Cardiac fibroblast (primary cell): ENCODE measurements at regions not wholly inside any gene's neighbourhood (a gene's known extent, or its start where the extent isn't known, plus 50 kb on each side); places are given as distances from the start of the nearest gene placed in this dataset.

Experiments used
- DNase-seq, 2 donors: peaks; one replicate each; pipeline versions ENCODE4 v3.0.0 to v3.0.0-alpha.2; 2010; ENCODE audit warnings: low read depth in 2 of 2
- H3K4me3 ChIP-seq, 2 donors: replicated peaks in 1 of 2; 1 replicate in 1 of 2; 2 replicates in 1 of 2; pipeline ENCODE4 v1.5.1; 2011; ENCODE audit warnings: low read depth in 2 of 2, low read length in 2 of 2, mild to moderate bottlenecking in 2 of 2, moderate library complexity in 1 of 2
- TF ChIP-seq, protein P1 (sequence below): IDR thresholded peaks from one replicate; pipeline ENCODE4 v1.5.1; 2011; ENCODE audit warnings: low read depth, mild to moderate bottlenecking, low read length, inconsistent platforms

DNA sequence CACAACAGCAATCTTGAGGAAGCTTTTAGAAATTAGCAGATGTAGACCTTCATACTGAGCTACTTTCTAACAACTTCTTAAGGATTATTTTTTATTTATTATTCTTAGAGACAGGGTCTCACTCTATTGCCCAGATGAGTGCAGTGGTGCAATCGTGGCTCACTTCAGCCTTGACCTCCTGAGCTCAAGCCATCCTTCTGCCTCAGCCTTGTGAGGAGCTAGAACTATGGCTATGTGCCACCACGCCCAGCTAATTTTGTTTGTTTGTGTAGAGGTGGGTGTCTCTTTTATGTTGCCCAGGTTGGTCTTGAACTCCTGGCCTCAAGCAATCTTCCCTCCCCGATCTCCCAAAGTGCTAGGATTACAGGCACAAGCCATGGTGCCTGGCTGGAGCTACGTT, 200.6 kb downstream of the TSHZ3 start:
- DNase-seq, result no peak
- TF ChIP-seq, protein P1, sequence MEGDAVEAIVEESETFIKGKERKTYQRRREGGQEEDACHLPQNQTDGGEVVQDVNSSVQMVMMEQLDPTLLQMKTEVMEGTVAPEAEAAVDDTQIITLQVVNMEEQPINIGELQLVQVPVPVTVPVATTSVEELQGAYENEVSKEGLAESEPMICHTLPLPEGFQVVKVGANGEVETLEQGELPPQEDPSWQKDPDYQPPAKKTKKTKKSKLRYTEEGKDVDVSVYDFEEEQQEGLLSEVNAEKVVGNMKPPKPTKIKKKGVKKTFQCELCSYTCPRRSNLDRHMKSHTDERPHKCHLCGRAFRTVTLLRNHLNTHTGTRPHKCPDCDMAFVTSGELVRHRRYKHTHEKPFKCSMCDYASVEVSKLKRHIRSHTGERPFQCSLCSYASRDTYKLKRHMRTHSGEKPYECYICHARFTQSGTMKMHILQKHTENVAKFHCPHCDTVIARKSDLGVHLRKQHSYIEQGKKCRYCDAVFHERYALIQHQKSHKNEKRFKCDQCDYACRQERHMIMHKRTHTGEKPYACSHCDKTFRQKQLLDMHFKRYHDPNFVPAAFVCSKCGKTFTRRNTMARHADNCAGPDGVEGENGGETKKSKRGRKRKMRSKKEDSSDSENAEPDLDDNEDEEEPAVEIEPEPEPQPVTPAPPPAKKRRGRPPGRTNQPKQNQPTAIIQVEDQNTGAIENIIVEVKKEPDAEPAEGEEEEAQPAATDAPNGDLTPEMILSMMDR, result no peak
- H3K4me3 ChIP-seq, result no peak overlapping the region

DNA sequence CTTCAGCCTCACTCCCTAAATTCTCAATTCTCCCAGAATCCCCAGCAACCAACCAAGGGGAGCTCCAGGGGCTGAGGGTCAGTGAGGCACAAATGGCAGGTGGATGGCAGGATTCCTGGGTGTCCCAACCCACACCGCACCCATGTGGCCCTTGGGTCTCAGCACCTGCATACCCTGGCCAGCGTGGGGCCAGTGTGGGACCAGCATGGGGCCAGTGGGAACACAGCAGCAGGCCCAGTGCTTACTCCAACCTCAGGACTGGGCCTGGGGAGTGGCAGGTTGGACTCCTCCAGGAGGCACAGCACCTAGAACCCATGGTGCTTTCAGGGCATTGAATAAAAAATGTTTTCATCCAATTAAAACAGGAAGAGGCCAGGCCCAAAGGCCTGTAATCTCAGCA, 202.0 kb downstream of the TSHZ3 start:
- TF ChIP-seq, protein P1, result no peak
- no peak for DNase-seq

DNA sequence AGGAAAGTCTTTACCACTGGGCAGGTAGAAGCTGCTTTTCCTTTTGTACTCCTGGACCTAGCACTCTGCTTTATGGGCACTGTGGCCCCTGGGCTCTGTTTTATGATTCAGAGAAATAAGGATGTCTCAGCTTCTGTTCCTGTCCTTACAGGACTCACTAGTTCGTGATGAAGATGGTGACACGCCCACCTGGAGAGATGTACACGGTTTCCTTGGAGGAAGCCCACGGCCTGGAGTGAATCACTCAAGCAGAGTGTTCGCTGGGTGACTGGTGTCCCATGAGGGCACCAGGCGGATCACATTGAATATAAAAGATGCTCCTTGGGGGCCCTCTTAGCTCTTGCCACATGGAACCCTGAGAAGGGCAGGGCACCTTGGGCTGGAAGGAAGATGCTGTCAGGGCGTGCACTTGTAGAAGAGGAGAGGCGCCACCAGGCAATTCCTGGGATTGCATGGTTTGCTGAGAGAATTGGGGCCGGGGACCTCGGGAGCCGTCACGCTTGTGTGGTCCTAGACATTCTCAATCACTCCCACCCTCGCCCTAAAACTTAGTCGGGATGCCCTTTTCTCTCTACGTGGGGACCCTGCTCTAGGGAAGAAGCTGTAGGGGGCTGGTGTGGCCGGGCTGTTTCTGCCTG, 202.6 kb downstream of the TSHZ3 start:
- peak in 1 of 2 donors; percentile 52 for DNase-seq
- H3K4me3 ChIP-seq, result no peak overlapping the region
- TF ChIP-seq, protein P1, result no peak

More for the DNA sequence above, 202.0 kb downstream of the TSHZ3 start:
- no peak overlapping the region for H3K4me3 ChIP-seq

DNA sequence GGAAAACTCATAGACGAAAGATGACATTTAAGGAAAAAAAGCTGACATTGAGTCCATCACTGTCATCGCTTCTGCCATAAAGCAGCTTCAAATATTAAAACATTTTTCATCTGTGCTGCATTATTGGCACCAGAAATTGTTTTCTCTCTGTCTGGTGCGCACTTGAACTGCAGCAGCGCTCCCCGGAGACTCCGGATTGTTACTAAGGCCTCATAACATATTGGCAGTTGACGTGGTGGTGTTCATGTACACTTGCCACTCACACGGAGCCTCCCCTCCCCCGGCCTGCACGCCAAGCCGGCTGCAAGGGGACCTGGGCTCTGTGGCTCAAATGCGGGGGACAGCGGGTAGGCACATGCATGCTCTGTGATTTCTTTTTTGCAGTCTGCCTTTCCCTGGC, 203.2 kb downstream of the TSHZ3 start:
- no peak overlapping the region for H3K4me3 ChIP-seq
- no peak for DNase-seq
- TF ChIP-seq, protein P1, result no peak

DNA sequence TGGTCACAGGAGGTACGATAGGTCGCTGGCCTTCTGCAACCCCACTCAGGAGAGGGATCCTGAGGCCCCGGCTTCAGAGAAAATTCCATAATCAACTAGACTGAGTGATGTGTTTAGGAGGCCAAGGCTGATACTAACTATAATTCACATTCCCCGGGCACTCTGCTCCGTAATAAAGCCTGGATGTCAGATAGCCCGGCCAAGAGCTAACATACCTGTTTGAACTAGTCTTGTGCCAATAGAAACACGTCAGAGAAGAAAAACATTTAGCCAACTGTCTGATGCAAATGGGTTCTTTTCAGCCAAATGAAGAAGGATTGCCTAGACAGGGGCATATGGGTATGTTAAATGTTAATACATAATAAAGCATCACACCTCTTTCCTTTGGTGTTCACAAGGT, 204.2 kb downstream of the TSHZ3 start:
- DNase-seq, result no peak
- no peak overlapping the region for H3K4me3 ChIP-seq
- TF ChIP-seq, protein P1, result no peak

DNA sequence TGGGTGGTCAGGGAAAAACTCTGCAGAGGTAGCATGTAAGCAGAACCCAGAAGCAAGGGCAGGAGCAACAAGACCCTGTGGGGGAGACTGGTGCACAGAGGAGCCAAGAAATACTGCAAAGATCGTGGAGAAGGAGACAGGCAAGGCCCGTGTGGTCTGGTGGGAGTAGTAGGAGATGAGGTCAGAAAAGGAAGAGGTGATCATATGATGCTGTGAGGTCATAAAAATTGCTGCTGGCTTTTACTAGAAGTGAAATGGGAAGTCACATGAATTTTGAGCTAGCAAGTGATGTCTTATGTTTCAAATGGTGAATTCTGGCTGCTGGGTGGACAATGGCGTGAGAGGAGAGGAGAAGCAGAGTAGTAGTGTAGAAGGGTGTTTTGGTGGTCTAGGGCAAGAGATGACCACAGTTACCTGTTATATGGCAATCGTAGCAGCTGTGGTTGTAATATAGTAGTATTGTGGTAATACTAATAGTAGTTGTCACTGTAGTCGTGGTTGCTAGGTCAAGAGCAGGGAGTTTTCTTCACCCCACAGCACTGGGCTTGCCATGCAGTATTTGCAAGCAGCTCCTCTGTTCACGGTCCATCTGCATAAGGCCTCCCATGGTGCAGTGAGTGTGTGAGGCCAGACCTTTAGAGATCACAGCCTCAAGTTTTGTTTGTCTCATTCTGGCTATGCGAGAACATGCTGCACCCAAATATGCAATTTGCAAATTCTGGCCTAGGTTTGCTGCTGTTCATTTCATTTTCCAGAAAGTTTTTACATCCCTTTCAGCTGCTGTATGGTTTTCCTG, 205.0 kb downstream of the TSHZ3 start:
- H3K4me3 ChIP-seq, result no peak overlapping the region

More for the DNA sequence above, 205.0 kb downstream of the TSHZ3 start:
- no peak for DNase-seq
- TF ChIP-seq, protein P1, result no peak
